Ectodermal cell (in vitro differentiated cells): ENCODE measurements at regions not wholly inside any gene's neighbourhood (a gene's known extent, or its start where the extent isn't known, plus 50 kb on each side); places are given as distances from the start of the nearest gene placed in this dataset.

Experiments used
- H3K27ac ChIP-seq: 2 replicates; pipeline ENCODE4 v1.7.0; 2013; ENCODE audit warnings: mild to moderate bottlenecking, low read depth, low read length; ENCODE audit not compliant: insufficient read depth, poor library complexity, severe bottlenecking
- H3K27me3 ChIP-seq: 2 replicates; pipeline ENCODE4 v1.7.0; 2013; ENCODE audit warnings: mild to moderate bottlenecking, low read length; ENCODE audit not compliant: insufficient read depth, control insufficient read depth, poor library complexity, severe bottlenecking
- H3K36me3 ChIP-seq: one replicate; pipeline ENCODE4 v1.7.0; 2013; ENCODE audit warnings: low read length; ENCODE audit not compliant: control insufficient read depth, insufficient read depth
- H3K4me1 ChIP-seq: one replicate; pipeline ENCODE4 v1.7.0; 2013; ENCODE audit warnings: low read length; ENCODE audit not compliant: control insufficient read depth, insufficient read depth
- H3K4me3 ChIP-seq: 2 replicates; pipeline ENCODE4 v1.7.0; 2013; ENCODE audit warnings: low read depth, low read length, control low read depth; ENCODE audit not compliant: insufficient read depth
- H3K9me3 ChIP-seq: 2 replicates; pipeline ENCODE4 v1.7.0; 2013; ENCODE audit warnings: mild to moderate bottlenecking, low read length, moderate library complexity; ENCODE audit not compliant: control insufficient read depth
- WGBS, 2 experiments: methylation state at CpG; one replicate each; pipeline ENCODE4 v1.1.7; 2013; ENCODE audit warnings: missing lambda C conversion rate in 2 of 2; 5-methylcytosine and 5-hydroxymethylcytosine counted together

DNA sequence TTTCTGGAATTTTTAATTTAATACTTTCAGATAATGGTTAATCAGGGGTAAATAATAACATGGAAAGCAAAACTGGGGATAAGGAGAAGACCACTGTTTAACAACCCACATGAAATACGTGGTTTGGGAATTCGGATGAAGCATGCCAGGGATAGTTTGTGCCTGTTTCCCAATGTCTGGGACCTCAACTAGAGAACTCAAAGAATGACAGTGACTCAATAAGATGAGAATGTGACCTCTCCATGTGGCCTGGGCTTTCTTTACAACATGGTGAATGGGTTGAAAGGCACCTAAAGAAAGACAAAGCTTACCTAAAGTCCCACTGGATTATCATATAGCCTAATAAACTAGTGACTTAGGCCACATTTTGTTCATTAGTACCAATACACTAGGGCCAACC lies 460.3 kb upstream of the LRFN5 start:
- 66 to 76% methylated on average over 2 of the region's 2 CpGs for WGBS, 2 experiments

DNA sequence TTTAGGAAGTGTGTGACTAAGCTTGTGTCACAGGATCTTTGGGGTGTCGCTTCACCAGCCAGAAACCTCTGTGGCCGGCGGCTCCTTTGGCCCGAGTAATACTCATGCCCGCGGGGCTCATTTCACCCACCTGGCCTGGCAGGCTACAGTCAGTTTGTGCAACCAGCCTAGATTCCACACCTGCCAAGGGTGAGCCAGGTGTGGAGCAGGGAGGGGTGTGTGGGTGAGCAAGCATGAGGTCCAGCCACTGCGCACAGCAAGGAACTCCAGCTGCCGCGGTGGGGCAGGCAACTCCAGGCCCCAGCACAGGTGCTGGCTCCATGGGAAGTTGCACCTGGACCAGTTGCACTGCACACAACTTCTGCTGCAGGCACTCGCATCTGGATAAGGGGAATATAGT lies 462.3 kb upstream of the LRFN5 start:
- no peak overlapping the region for H3K4me3 ChIP-seq
- H3K9me3 ChIP-seq = no peaks in the 10 kb centered on the region
- 93 to 97% methylated on average over 10 of the region's 10 CpGs for WGBS, 2 experiments
- no peaks in the 10 kb centered on the region for H3K4me1 ChIP-seq
- no peak overlapping the region for H3K27ac ChIP-seq
- H3K36me3 ChIP-seq = no peaks in the 10 kb centered on the region
- H3K27me3 ChIP-seq = no peaks in the 10 kb centered on the region

More for the DNA sequence above, 460.3 kb upstream of the LRFN5 start:
- no peaks in the 10 kb centered on the region for H3K36me3 ChIP-seq
- H3K27ac ChIP-seq = no peak overlapping the region
- H3K4me1 ChIP-seq = no peaks in the 10 kb centered on the region
- no peak overlapping the region for H3K4me3 ChIP-seq
- H3K9me3 ChIP-seq = no peaks in the 10 kb centered on the region
- no peaks in the 10 kb centered on the region for H3K27me3 ChIP-seq

DNA sequence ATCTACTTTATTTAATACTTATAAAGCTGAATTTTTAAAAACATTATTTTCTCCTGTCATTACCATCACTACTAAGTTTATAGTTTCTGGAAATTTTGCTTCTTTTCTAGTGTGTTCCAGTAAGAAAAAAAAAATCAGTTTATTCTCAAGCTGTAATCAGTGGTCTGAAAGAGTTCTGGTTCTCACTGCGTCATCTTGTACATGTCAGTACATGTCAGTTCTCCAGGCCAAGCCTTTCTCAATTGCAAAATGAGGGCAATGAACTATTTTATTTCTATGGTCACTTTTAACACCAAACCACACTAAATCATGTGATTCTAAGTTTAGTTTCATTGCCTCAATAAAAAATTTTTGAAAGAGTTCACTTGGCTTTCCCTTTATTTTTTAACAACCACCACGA lies 468.9 kb upstream of the LRFN5 start:
- no peaks in the 10 kb centered on the region for H3K36me3 ChIP-seq
- H3K4me3 ChIP-seq = no peak overlapping the region
- H3K27ac ChIP-seq = no peak overlapping the region
- no peaks in the 10 kb centered on the region for H3K4me1 ChIP-seq
- 100% methylated on average over 1 to 2 of the region's 2 CpGs for WGBS, 2 experiments
- no peaks in the 10 kb centered on the region for H3K27me3 ChIP-seq
- no peaks in the 10 kb centered on the region for H3K9me3 ChIP-seq

DNA sequence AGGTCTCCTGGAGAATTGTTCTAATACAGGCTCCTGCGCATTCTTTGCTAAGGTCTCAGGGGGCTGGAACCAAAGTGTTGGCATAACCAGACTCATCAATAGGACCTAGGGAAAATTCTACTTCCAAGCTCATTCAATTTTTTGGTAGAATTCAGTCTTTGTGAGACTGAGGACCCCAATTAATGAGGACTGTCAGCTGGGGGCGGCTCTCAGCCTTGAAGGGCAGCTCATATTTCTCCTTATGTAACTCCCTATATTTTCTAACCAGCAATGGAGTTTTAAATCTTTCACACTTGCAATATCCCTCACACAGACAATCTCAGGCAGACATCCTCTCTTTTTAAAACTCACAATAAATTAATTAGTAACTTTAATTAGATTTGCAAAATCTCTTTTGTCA lies 476.4 kb upstream of the LRFN5 start:
- H3K27me3 ChIP-seq = no peaks in the 10 kb centered on the region
- H3K4me1 ChIP-seq = no peaks in the 10 kb centered on the region
- 98 to 100% methylated on average over 1 of the region's 2 CpGs for WGBS, 2 experiments
- no peak overlapping the region for H3K27ac ChIP-seq
- H3K36me3 ChIP-seq = no peaks in the 10 kb centered on the region
- no peaks in the 10 kb centered on the region for H3K9me3 ChIP-seq
- H3K4me3 ChIP-seq = no peak overlapping the region

DNA sequence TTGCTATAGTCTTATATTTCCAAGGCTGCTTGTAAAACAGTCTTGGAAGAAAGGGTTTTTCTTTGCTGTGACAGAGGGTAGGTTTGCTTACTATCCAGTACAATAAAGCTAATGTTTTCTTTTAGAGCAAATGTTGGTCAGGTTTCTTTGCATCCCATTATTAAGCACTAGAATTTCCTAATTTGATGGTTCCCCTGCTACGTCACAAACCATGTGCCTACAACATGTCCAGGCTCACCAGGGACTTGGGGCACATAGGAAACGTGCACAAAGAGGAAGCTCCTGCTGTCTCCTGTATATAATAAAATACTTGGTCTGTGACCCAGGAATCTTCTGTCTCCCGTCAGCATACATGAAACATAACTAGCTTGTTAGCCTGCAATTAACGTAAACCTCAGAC lies 486.3 kb upstream of the LRFN5 start:
- no peaks in the 10 kb centered on the region for H3K27me3 ChIP-seq
- H3K27ac ChIP-seq = no peak overlapping the region
- no peak overlapping the region for H3K4me3 ChIP-seq
- no peaks in the 10 kb centered on the region for H3K9me3 ChIP-seq
- no peaks in the 10 kb centered on the region for H3K36me3 ChIP-seq
- 84 to 89% methylated on average over 3 of the region's 4 CpGs for WGBS, 2 experiments
- H3K4me1 ChIP-seq = no peaks in the 10 kb centered on the region

DNA sequence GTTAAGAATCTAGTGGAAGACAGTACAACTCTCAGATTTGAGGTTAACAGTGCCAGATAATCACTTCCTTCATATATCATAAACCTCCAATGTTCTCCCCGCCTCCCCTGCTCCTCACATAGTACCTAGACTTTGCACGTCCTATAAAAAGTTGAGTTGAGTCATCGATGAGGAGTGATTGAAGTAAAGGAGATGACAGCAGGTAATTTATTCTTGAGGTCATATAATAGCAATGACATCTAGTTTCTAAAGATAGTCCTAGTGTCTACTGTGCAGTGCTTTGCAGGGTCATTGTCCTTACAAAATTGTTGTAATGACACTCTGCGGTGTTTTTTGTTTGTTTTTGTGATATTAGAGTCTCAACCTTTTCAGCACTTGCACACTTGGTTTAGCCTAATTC lies 510.5 kb upstream of the LRFN5 start:
- H3K27ac ChIP-seq = no peak overlapping the region
- WGBS, 2 experiments = 87 to 90% methylated on average over 2 to 4 of the region's 4 CpGs
- H3K4me1 ChIP-seq = no peaks in the 10 kb centered on the region
- no peak overlapping the region for H3K4me3 ChIP-seq
- H3K36me3 ChIP-seq = peaks cover 3% of the 10 kb centered on the region
- no peaks in the 10 kb centered on the region for H3K9me3 ChIP-seq
- no peaks in the 10 kb centered on the region for H3K27me3 ChIP-seq

DNA sequence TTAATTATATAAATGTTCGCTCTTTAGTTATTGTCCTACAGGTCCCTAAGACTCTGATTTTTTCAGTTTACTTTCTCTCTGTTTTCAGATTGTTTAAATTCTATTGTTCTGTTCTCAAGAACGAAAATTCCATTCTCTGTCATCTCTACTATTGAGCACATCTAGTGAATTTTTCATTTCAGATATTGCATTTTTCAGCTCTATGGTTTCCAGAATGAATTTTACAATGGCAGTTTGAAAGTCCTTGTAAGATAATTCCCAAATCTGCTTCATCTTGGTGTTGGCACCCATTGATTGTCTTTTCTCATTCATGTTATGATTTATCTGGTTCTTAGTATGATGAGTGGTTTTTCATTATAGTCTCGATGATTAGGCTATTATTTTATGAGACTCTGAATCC lies 519.6 kb upstream of the LRFN5 start:
- Histone ChIP-seq H3K27ac (no peak overlapping the region), H3K36me3 (no peaks in the 10 kb centered on the region), H3K4me1 (no peaks in the 10 kb centered on the region), H3K27me3 (no peaks in the 10 kb centered on the region), H3K9me3 (no peaks in the 10 kb centered on the region), H3K4me3 (no peak overlapping the region)
- 94 to 97% methylated on average over 2 to 3 of the region's 3 CpGs for WGBS, 2 experiments

DNA sequence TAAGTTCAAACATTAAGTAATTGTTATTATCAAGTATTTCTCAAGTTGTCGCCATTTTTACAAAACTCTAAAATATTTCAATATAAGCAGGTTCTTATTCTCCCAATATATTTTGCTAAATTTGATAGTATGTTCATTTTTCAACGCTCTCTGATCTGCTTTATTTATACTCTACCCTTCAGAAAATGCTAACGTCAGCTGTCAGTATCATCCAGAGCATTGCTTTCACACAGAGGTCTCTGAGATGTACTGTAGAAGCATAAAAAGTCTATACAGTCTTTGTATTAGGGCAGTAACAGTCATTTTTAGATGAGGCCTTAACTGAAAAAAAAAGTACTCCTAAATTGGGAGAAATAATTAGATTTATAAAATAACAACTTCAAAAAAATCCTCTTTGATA lies 533.1 kb upstream of the LRFN5 start:
- WGBS, 2 experiments = 91 to 100% methylated on average over 1 to 2 of the region's 3 CpGs
- Histone ChIP-seq H3K27me3 (no peaks in the 10 kb centered on the region), H3K9me3 (no peaks in the 10 kb centered on the region), H3K4me1 (no peaks in the 10 kb centered on the region), H3K4me3 (no peak overlapping the region), H3K27ac (no peak overlapping the region), H3K36me3 (no peaks in the 10 kb centered on the region)

DNA sequence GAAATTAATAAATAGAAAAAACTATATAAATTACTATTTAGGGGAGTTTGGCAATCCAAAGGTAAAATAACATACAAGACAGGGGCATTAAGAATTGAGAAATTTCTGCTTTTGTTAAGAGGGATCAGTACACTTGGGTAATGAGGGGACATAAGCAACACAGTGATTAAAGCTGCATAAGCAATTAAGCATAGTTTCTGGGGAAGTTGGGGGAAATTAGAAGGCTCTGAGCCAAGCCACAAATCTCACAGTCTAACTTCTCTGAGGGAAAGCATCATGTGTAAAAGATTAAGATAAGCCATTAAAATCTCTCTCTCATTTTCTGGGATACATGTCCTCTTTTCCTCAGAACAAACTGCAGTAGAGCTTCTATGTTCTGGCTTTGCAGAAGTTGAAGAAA lies 533.9 kb upstream of the LRFN5 start:
- Histone ChIP-seq H3K27me3 (no peaks in the 10 kb centered on the region), H3K9me3 (no peaks in the 10 kb centered on the region), H3K4me1 (no peaks in the 10 kb centered on the region), H3K27ac (no peak overlapping the region), H3K4me3 (no peak overlapping the region), H3K36me3 (no peaks in the 10 kb centered on the region)

DNA sequence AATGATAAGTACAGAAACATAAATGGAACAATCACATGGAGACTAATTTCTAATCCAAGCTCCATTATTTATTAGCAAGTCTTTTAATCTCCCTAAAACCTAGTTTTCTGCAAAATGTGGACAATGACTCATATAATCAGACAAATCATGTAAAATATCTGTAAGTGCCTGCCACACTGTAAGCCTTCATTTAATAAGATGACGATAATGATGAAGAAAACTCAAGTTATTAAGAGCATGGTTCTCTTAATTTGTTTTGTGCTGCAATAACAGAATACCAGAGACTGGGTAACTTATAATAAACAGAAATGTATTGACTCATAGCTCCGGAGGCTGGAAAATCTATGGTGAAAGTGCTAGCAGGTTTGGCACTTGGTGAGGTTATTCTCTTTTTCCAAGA lies 535.3 kb upstream of the LRFN5 start:
- Histone ChIP-seq H3K27ac (no peak overlapping the region), H3K4me1 (no peaks in the 10 kb centered on the region), H3K36me3 (no peaks in the 10 kb centered on the region), H3K4me3 (no peak overlapping the region), H3K9me3 (no peaks in the 10 kb centered on the region), H3K27me3 (no peaks in the 10 kb centered on the region)
- WGBS, 2 experiments = 99 to 100% methylated on average over 1 to 2 of the region's 2 CpGs

DNA sequence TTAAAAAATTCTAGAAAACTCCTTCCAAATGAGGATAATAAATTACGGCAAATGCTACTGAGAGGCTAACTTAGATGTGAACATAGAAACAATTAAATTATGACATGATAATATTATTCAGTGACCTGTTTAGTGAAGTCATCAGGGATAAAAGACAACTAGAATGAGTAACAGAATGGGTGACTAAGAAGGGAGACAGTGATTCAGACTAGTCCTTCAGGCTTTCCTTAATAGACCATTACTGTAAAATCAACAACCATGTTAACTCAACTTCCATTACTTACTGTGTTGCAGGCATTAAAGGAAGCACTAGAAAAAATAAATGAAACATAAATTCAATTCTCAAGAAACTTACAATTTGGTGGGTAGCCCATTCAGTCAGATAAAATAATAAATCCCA lies 543.9 kb upstream of the LRFN5 start:
- H3K4me3 ChIP-seq = no peak overlapping the region
- WGBS, 2 experiments = no CpG with 5 or more reads among the region's 1 CpG
- no peaks in the 10 kb centered on the region for H3K36me3 ChIP-seq
- no peak overlapping the region for H3K27ac ChIP-seq
- H3K27me3 ChIP-seq = no peaks in the 10 kb centered on the region
- no peaks in the 10 kb centered on the region for H3K4me1 ChIP-seq
- no peaks in the 10 kb centered on the region for H3K9me3 ChIP-seq
